Right atrium auricular region (tissue), 2 donors: ENCODE measurements at regions not wholly inside any gene's neighbourhood (a gene's known extent, or its start where the extent isn't known, plus 50 kb on each side); places are given as distances from the start of the nearest gene placed in this dataset.
A peak's percentile ranks its signal among the peaks of the same experiment; 100 is the strongest.

ENCODE experiments used
- DNase-seq: peaks from one replicate; pipeline ENCODE4 v3.0.0-alpha.2; 2019; ENCODE audit warnings: low spot score
- H3K27ac ChIP-seq, 2 donors: fragments of 200-600 bp; sonication (generic); 1 replicate in 1 of 2; 2 replicates in 1 of 2; pipeline ENCODE4 v1.5.1; 2016 to 2019
- H3K27me3 ChIP-seq, 2 donors: fragments of 200-600 bp; sonication (generic); one replicate each; pipeline versions ENCODE4 v1.5.1 to v1.6.0; 2017 to 2019
- H3K36me3 ChIP-seq: fragments of 200-600 bp; sonication (generic); one replicate; pipeline ENCODE4 v1.5.1; 2016
- H3K4me1 ChIP-seq, 2 donors: fragments of 200-600 bp; sonication (generic); one replicate each; pipeline versions ENCODE4 v1.5.1 to v1.6.0; 2017 to 2019
- H3K4me3 ChIP-seq, 2 donors: fragments of 200-600 bp; sonication (generic); 1 replicate in 1 of 2; 2 replicates in 1 of 2; pipeline ENCODE4 v1.5.1; 2017 to 2019; ENCODE audit warnings: mild to moderate bottlenecking in 1 of 2, moderate library complexity in 1 of 2
- H3K9me3 ChIP-seq, 2 donors: fragments of 200-600 bp; sonication (generic); one replicate each; pipeline ENCODE4 v1.5.1; 2019
- TF ChIP-seq, protein P1 (sequence below), 2 donors: fragments of 200-600 bp; sonication (generic); IDR thresholded peaks; one replicate each; pipeline ENCODE4 v1.5.1; 2019; ENCODE audit warnings: antibody characterized with exemption in 2 of 2

DNA sequence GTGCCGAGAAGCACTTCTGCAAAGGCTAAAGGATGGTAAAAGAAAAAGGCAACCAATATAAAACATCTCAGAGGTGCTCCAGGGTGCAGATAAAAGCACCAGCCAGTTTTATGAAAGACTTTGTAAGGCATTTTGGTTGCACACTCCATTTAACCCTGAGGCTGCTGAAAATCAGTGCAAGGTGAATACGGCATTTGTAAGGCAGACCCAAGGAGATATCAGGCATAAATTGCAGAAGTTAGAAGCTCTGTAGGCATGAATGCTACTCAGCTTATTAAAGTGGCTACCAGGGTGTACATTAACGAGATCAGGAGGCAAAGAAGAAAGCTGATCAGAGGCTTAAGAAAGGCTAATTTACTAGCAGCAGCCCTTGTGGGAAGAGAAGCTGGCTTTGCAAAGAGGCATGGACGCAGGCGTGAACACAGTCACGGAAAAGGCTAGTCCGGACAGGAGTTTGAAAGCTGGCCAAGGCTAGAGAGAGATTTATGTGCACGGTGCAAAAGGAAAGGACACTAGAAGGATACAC, 99.6 kb downstream of the ZNF429 start:
- H3K9me3 ChIP-seq = no peaks in the 10 kb centered on the region
- DNase-seq = no peak
- peak overlapping the region; percentile 78 to 82 for H3K27ac ChIP-seq
- TF ChIP-seq, protein P1, sequence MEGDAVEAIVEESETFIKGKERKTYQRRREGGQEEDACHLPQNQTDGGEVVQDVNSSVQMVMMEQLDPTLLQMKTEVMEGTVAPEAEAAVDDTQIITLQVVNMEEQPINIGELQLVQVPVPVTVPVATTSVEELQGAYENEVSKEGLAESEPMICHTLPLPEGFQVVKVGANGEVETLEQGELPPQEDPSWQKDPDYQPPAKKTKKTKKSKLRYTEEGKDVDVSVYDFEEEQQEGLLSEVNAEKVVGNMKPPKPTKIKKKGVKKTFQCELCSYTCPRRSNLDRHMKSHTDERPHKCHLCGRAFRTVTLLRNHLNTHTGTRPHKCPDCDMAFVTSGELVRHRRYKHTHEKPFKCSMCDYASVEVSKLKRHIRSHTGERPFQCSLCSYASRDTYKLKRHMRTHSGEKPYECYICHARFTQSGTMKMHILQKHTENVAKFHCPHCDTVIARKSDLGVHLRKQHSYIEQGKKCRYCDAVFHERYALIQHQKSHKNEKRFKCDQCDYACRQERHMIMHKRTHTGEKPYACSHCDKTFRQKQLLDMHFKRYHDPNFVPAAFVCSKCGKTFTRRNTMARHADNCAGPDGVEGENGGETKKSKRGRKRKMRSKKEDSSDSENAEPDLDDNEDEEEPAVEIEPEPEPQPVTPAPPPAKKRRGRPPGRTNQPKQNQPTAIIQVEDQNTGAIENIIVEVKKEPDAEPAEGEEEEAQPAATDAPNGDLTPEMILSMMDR (IDR thresholded peaks at IDR 0.05) = no peak
- no peaks in the 10 kb centered on the region for H3K36me3 ChIP-seq
- H3K4me3 ChIP-seq = peak overlapping the region; percentile 38 to 50
- H3K27me3 ChIP-seq = no peaks in the 10 kb centered on the region
- peaks cover 0 to 27% of the 10 kb centered on the region in 2 donors for H3K4me1 ChIP-seq
